A673 (cell line): ENCODE measurements at regions not wholly inside any gene's neighbourhood (a gene's known extent, or its start where the extent isn't known, plus 50 kb on each side); places are given as distances from the start of the nearest gene placed in this dataset.

Source experiments
- BruUV-seq: library from RNA; stranded (reverse); fragments of 400-500 nt; replicated peaks from 2 replicates; lab custom pipeline; 2021; lab: Mats Ljungman, UMichigan
- CTCF ChIA-PET: fragments of 300-600 bp; sonication (Branson Sonifier 250); formaldehyde crosslinking; loops from one replicate; lab custom pipeline; 2022; ENCODE audit warnings: antibody characterized with exemption; lab: Charles Lee
- POLR2A ChIA-PET: fragments of 300-600 bp; sonication (Branson Sonifier 250); formaldehyde crosslinking; loops from one replicate; lab custom pipeline; 2022; ENCODE audit warnings: antibody characterized with exemption; ENCODE audit not compliant: low non-redundant PET; lab: Charles Lee
- DNase-seq: peaks from one replicate; pipeline ENCODE4 v3.0.0-alpha.2; 2015; ENCODE audit warnings: low spot score
- H3K27ac ChIP-seq: fragments of 200-600 bp; sonication (generic); 2 replicates; pipeline ENCODE4 v1.5.1; 2016; ENCODE audit warnings: mixed run types, low read depth, mild to moderate bottlenecking, mixed read lengths, antibody characterized with exemption, low read length; ENCODE audit not compliant: poor library complexity, severe bottlenecking
- H3K27me3 ChIP-seq: fragments of 200-600 bp; sonication (generic); replicated peaks from 2 replicates; pipeline ENCODE4 v1.6.1; 2017; ENCODE audit warnings: mixed run types, low read depth, mild to moderate bottlenecking, mixed read lengths, antibody characterized with exemption, low read length; ENCODE audit not compliant: insufficient read depth, poor library complexity
- H3K36me3 ChIP-seq: fragments of 200-600 bp; sonication (generic); 2 replicates; pipeline ENCODE4 v1.6.1; 2016; ENCODE audit warnings: mixed run types, mild to moderate bottlenecking, mixed read lengths, antibody characterized with exemption, low read length; ENCODE audit not compliant: insufficient read depth, poor library complexity, severe bottlenecking
- H3K4me1 ChIP-seq: fragments of 200-600 bp; sonication (generic); 2 replicates; pipeline ENCODE4 v1.6.1; 2017; ENCODE audit warnings: mixed run types, mild to moderate bottlenecking, mixed read lengths, antibody characterized with exemption, low read length; ENCODE audit not compliant: insufficient read depth, poor library complexity, severe bottlenecking
- H3K4me3 ChIP-seq: fragments of 200-600 bp; sonication (generic); 2 replicates; pipeline ENCODE4 v1.5.1; 2016; ENCODE audit warnings: low read depth, mixed run types, mild to moderate bottlenecking, mixed read lengths, low read length; ENCODE audit not compliant: poor library complexity, severe bottlenecking
- H3K9me3 ChIP-seq: fragments of 200-600 bp; sonication (generic); 2 replicates; pipeline ENCODE4 v1.6.1; 2016; ENCODE audit warnings: mixed run types, low read depth, mild to moderate bottlenecking, mixed read lengths, antibody characterized with exemption, low read length; ENCODE audit not compliant: poor library complexity, severe bottlenecking
- EZH2 ChIP-seq: fragments of 200-600 bp; sonication (generic); IDR thresholded peaks from 2 replicates; pipeline ENCODE4 v1.6.1; 2017; ENCODE audit warnings: borderline replicate concordance, low read depth, mild to moderate bottlenecking, mixed read lengths, antibody characterized with exemption, low read length; ENCODE audit not compliant: poor library complexity, severe bottlenecking
- intact Hi-C: fragments of 100-400 bp; cut with micrococcal nuclease; formaldehyde crosslinking; loops from one replicate; pipeline ENCODE4 v1.10.0; 2022; ENCODE audit not compliant: unreplicated experiment
- TF ChIP-seq, protein P1 (sequence below): fragments of 300-800, 200-600 bp; sonication (generic); conservative IDR thresholded peaks from 2 replicates; pipeline ENCODE4 v1.5.1; 2017; ENCODE audit warnings: low read depth, mild to moderate bottlenecking, antibody characterized with exemption, low read length, moderate library complexity, mixed read lengths

DNA sequence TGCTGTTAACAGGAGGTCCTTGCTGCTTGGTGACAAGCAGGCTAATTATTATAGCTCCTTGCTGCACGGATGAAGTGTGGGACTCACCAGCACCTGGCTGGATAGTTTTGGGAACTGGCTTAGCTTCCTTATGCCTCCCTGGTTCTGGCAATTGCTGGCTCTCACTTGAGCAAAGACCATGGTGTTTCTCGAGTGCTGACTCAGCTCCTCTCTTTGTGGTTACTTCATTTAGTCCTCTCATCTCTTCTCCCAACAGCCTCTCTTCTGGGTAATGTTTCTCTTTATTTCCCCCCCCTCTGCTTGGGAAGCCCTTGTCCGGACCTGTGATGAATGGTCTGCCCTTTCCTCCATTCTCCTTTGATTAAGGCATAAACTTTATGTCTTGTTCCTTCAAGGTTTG is 100.4 kb downstream of the CBLL2 start:
- BruUV-seq, result no TSS peak
- intact Hi-C loops, result no loop called here
- Histone ChIP-seq H3K27me3 (no peaks in the 10 kb centered on the region), H3K9me3 (no peaks in the 10 kb centered on the region), H3K27ac (no peak overlapping the region), H3K4me1 (no peaks in the 10 kb centered on the region), H3K36me3 (no peaks in the 10 kb centered on the region), H3K4me3 (no peak overlapping the region)
- no peak for TF ChIP-seq EZH2
- TF ChIP-seq, protein P1, sequence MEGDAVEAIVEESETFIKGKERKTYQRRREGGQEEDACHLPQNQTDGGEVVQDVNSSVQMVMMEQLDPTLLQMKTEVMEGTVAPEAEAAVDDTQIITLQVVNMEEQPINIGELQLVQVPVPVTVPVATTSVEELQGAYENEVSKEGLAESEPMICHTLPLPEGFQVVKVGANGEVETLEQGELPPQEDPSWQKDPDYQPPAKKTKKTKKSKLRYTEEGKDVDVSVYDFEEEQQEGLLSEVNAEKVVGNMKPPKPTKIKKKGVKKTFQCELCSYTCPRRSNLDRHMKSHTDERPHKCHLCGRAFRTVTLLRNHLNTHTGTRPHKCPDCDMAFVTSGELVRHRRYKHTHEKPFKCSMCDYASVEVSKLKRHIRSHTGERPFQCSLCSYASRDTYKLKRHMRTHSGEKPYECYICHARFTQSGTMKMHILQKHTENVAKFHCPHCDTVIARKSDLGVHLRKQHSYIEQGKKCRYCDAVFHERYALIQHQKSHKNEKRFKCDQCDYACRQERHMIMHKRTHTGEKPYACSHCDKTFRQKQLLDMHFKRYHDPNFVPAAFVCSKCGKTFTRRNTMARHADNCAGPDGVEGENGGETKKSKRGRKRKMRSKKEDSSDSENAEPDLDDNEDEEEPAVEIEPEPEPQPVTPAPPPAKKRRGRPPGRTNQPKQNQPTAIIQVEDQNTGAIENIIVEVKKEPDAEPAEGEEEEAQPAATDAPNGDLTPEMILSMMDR, result no peak
- no peak for DNase-seq
- ChIA-PET POLR2A (no interaction called here), CTCF (no interaction called here)

DNA sequence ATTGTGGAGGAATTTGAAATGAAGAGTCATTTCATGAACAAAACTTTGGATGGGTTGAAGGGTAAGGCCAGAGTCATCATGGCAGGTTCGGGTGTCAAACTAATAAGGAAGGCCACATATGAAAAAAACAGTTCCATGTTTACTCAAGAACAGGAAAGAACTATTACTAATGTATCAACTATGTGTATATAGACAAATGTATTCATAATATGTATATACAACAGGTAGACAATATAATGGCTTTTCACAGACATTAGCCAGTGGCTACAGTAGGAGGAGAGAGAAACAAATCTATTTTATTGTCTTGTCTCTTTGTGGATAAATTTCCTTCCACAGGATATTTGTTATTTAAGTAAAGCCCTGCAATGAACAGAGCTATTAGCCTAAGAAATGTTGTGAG is 101.1 kb downstream of the CBLL2 start:
- no peak overlapping the region for H3K4me3 ChIP-seq
- no peaks in the 10 kb centered on the region for H3K9me3 ChIP-seq
- H3K27me3 ChIP-seq, result no peaks in the 10 kb centered on the region
- CTCF ChIA-PET, result no interaction called here
- H3K27ac ChIP-seq, result no peak overlapping the region
- H3K36me3 ChIP-seq, result no peaks in the 10 kb centered on the region
- no peaks in the 10 kb centered on the region for H3K4me1 ChIP-seq
- intact Hi-C loops, result no loop called here
- no TSS peak for BruUV-seq
- no peak for TF ChIP-seq EZH2
- TF ChIP-seq, protein P1, result no peak
- DNase-seq, result no peak
- POLR2A ChIA-PET, result no interaction called here

DNA sequence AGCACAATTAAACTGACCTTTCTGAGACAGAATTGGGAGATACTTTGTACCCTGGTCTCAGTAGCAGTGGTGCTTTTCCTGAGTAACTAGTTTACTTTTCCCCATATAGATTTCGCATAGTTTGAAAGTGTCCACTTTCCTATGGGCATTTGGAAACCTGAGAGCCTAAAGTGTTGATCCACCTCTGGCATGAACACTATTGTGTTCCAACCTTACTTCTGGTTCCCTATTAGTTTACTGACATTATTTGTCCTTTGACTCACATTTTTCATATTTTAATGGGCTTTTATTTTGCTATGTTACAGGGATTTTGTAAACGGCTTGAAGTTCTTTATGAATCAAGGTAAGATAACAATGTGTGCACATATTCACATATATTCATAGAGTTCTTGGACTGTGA is 103.7 kb downstream of the CBLL2 start:
- no peaks in the 10 kb centered on the region for H3K4me1 ChIP-seq
- no peak for DNase-seq
- TF ChIP-seq, protein P1, result no peak
- TF ChIP-seq EZH2, result no peak
- H3K9me3 ChIP-seq, result no peaks in the 10 kb centered on the region
- H3K36me3 ChIP-seq, result no peaks in the 10 kb centered on the region
- intact Hi-C loops, result no loop called here
- ChIA-PET POLR2A (no interaction called here), CTCF (no interaction called here)
- no peak overlapping the region for H3K4me3 ChIP-seq
- BruUV-seq, result no TSS peak
- H3K27me3 ChIP-seq, result no peaks in the 10 kb centered on the region
- H3K27ac ChIP-seq, result no peak overlapping the region
